Vagina (tissue), 2 donors: ENCODE measurements at regions not wholly inside any gene's neighbourhood (a gene's known extent, or its start where the extent isn't known, plus 50 kb on each side); places are given as distances from the start of the nearest gene placed in this dataset.
A peak's percentile ranks its signal among the peaks of the same experiment; 100 is the strongest.

Source experiments
- DNase-seq, 2 donors: peaks; one replicate each; pipeline ENCODE4 v3.0.0-alpha.2; 2017; ENCODE audit errors: extremely low spot score in 2 of 2
- H3K27ac ChIP-seq: fragments of 200-600 bp; sonication (generic); one replicate; pipeline ENCODE4 v1.5.1; 2019
- H3K27me3 ChIP-seq: fragments of 200-600 bp; sonication (generic); one replicate; pipeline ENCODE4 v1.5.1; 2019
- H3K36me3 ChIP-seq, 2 donors: fragments of 200-600 bp; sonication (generic); one replicate each; pipeline ENCODE4 v1.5.1; 2017 to 2019
- H3K4me1 ChIP-seq: fragments of 200-600 bp; sonication (generic); one replicate; pipeline ENCODE4 v1.5.1; 2019
- H3K4me3 ChIP-seq, 2 donors: fragments of 200-600 bp; sonication (generic); 1 replicate in 1 of 2; 2 replicates in 1 of 2; pipeline ENCODE4 v1.5.1; 2016 to 2019
- H3K9me3 ChIP-seq: fragments of 200-600 bp; sonication (generic); one replicate; pipeline ENCODE4 v1.5.1; 2019
- POLR2A ChIP-seq, 2 donors: fragments of 450-650 bp; IDR thresholded peaks; one replicate each; pipeline ENCODE4 v1.6.1; 2017; ENCODE audit warnings: antibody characterized with exemption in 2 of 2, mild to moderate bottlenecking in 2 of 2, moderate library complexity in 2 of 2
- POLR2AphosphoS5 ChIP-seq, 2 donors: sonication (generic); formaldehyde crosslinking; IDR thresholded peaks; one replicate each; pipeline ENCODE4 v1.9.0; 2017; ENCODE audit warnings: antibody characterized with exemption in 2 of 2, mild to moderate bottlenecking in 2 of 2, low read depth in 1 of 2; ENCODE audit not compliant: insufficient read depth in 1 of 2
- intact Hi-C: fragments of 100-400 bp; cut with DNase I; formaldehyde crosslinking; loops from one replicate; pipeline ENCODE4 v1.15.1; 2023
- TF ChIP-seq, protein P1 (sequence below), 3 experiments: fragments of 450-650 bp in 2 of 3; fragments of 200-600 bp in 1 of 3; sonication (generic) in 1 of 3; IDR thresholded peaks; one replicate each; pipeline ENCODE4 v1.5.1; 2017 to 2019; ENCODE audit warnings: antibody characterized with exemption in 3 of 3, mild to moderate bottlenecking in 2 of 3, moderate library complexity in 2 of 3

DNA sequence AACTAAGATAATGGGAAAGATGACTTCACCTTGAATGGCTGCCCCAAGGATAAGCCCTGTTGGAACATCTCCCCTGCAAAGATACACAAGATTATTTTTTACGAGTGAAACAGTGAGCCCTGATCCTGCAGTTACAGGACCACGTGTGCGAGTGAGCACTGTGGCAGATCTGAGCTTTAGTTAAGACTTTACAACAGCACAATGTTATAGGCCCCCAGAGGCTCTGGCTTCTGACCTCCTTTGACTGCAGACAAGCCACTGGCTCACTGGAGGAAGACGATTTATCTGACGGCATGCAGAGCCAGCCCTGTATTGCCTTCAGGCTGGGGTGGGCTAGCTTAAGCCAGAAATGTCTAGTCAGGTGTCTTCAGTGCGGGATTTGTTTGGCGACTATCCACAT is 174.4 kb downstream of the ARRDC4 start:
- intact Hi-C loops = no loop called here
- Histone ChIP-seq H3K36me3 (no peaks in the 10 kb centered on the region), H3K27ac (no peak overlapping the region), H3K27me3 (no peaks in the 10 kb centered on the region), H3K4me1 (no peaks in the 10 kb centered on the region), H3K4me3 (no peak overlapping the region), H3K9me3 (no peaks in the 10 kb centered on the region)
- DNase-seq = peak in 1 of 2 donors; percentile 40
- TF ChIP-seq POLR2A (IDR thresholded peaks at IDR 0.05) (no peak), POLR2AphosphoS5 (IDR thresholded peaks at IDR 0.05; ENCODE audit: insufficient read depth in 1 of 2, low read depth in 1 of 2) (no peak)
- TF ChIP-seq, protein P1, sequence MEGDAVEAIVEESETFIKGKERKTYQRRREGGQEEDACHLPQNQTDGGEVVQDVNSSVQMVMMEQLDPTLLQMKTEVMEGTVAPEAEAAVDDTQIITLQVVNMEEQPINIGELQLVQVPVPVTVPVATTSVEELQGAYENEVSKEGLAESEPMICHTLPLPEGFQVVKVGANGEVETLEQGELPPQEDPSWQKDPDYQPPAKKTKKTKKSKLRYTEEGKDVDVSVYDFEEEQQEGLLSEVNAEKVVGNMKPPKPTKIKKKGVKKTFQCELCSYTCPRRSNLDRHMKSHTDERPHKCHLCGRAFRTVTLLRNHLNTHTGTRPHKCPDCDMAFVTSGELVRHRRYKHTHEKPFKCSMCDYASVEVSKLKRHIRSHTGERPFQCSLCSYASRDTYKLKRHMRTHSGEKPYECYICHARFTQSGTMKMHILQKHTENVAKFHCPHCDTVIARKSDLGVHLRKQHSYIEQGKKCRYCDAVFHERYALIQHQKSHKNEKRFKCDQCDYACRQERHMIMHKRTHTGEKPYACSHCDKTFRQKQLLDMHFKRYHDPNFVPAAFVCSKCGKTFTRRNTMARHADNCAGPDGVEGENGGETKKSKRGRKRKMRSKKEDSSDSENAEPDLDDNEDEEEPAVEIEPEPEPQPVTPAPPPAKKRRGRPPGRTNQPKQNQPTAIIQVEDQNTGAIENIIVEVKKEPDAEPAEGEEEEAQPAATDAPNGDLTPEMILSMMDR (IDR thresholded peaks at IDR 0.05) = no peak

DNA sequence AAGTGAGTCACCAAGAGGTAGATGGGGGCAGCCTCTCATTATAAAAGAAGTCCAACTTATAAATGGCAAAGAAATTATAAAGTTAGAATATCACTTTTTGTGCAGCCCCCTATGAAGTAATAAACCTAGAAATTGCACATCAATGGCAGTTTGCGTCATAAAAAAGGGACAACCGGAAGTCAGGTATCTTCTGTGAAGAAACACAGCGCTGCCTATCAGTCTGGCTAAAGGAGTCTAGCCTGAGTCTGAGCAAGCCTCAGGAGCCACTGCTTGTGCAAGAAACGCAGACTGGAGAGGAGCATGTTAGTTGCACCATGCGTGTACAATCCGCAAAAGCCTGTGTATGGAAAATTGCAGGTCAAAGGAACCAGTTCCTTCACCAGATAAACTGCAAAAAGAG is 178.4 kb downstream of the ARRDC4 start:
- Histone ChIP-seq H3K36me3 (no peaks in the 10 kb centered on the region), H3K4me3 (no peak overlapping the region), H3K9me3 (no peaks in the 10 kb centered on the region), H3K4me1 (no peaks in the 10 kb centered on the region), H3K27me3 (no peaks in the 10 kb centered on the region), H3K27ac (no peak overlapping the region)
- no peak for DNase-seq
- intact Hi-C loops = no loop called here
- TF ChIP-seq POLR2AphosphoS5 (IDR thresholded peaks at IDR 0.05; ENCODE audit: insufficient read depth in 1 of 2, low read depth in 1 of 2) = no peak
- TF ChIP-seq, protein P1 (IDR thresholded peaks at IDR 0.05) = no peak
- TF ChIP-seq POLR2A (IDR thresholded peaks at IDR 0.05) = no peak

DNA sequence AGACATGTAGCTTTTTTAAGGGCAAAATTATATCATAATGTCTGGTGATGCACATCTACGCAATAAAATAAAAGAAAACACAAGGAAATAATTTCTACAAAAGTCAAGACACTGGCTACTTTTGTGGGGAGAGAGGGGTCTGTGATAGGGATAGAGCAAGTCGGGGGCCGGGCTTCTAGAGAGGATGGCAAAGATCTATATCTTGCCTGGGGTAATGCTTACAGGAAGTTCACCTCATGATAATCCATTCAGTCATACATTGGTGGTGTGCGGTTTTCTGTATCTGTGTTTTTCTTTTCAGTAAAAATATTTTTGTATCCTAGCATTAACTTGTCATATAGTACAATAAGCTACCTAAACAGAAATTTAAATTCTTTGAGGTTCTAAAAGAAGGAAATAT is 178.8 kb downstream of the ARRDC4 start:
- Histone ChIP-seq H3K4me1 (no peaks in the 10 kb centered on the region), H3K4me3 (no peak overlapping the region), H3K36me3 (no peaks in the 10 kb centered on the region), H3K27me3 (no peaks in the 10 kb centered on the region), H3K27ac (no peak overlapping the region), H3K9me3 (no peaks in the 10 kb centered on the region)
- TF ChIP-seq POLR2AphosphoS5 (IDR thresholded peaks at IDR 0.05; ENCODE audit: insufficient read depth in 1 of 2, low read depth in 1 of 2) = no peak
- TF ChIP-seq POLR2A (IDR thresholded peaks at IDR 0.05) = no peak
- TF ChIP-seq, protein P1 (IDR thresholded peaks at IDR 0.05) = no peak
- intact Hi-C loops = no loop called here
- DNase-seq = no peak

DNA sequence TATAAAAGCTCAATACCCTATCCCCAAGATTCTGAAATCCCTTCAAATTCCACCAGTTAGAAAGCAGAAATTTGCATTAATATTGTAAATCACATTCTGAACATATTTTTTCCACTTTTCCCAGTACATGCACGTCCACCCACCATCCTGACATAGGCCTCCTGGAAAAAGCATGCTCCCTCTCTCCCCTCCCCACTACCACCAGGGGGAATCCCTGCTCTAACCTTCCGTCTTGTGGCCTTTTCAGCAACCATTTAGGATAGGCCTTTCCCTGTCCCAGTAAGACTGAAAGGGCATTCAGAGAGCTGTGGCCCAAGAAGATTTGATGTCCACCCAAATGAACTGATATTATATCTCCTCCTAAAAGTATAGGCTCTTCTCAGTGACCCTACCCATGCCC is 182.1 kb downstream of the ARRDC4 start:
- Histone ChIP-seq H3K27me3 (no peaks in the 10 kb centered on the region), H3K36me3 (no peaks in the 10 kb centered on the region), H3K4me3 (no peak overlapping the region), H3K4me1 (no peaks in the 10 kb centered on the region), H3K9me3 (no peaks in the 10 kb centered on the region), H3K27ac (no peak overlapping the region)
- no peak for DNase-seq
- intact Hi-C loops = no loop called here
- TF ChIP-seq POLR2A (IDR thresholded peaks at IDR 0.05) (no peak), POLR2AphosphoS5 (IDR thresholded peaks at IDR 0.05; ENCODE audit: insufficient read depth in 1 of 2, low read depth in 1 of 2) (no peak)
- TF ChIP-seq, protein P1 (IDR thresholded peaks at IDR 0.05) = no peak

DNA sequence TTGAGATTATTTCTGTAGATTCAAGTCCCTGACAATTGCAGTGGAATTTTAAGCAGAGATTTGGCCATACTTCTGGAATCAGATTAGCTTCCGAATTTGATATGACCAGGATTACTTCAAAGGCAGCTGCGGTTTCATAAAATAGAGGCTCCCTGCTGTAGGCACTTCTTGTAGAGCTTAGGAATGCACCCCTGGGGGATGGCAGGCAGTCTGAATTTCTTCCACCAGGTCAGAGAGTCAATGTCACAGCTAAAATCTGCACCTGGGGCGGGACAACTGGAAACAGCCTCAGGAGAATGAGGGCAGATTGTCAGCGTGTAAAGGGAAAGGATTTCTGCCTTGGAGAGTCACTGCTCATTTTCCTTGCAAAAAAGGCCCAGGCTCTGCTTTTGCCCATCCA is 182.6 kb downstream of the ARRDC4 start:
- Histone ChIP-seq H3K36me3 (no peaks in the 10 kb centered on the region), H3K4me3 (no peak overlapping the region), H3K9me3 (no peaks in the 10 kb centered on the region), H3K27ac (no peak overlapping the region), H3K27me3 (no peaks in the 10 kb centered on the region), H3K4me1 (no peaks in the 10 kb centered on the region)
- DNase-seq = no peak
- no peak for TF ChIP-seq POLR2A (IDR thresholded peaks at IDR 0.05)
- TF ChIP-seq POLR2AphosphoS5 (IDR thresholded peaks at IDR 0.05; ENCODE audit: insufficient read depth in 1 of 2, low read depth in 1 of 2) = no peak
- TF ChIP-seq, protein P1 (IDR thresholded peaks at IDR 0.05) = no peak
- intact Hi-C loops = no loop called here
